ENCODE measurements at regions not wholly inside any gene's neighbourhood (a gene's known extent, or its start where the extent isn't known, plus 50 kb on each side); places are given as distances from the start of the nearest gene placed in this dataset.

DNA sequence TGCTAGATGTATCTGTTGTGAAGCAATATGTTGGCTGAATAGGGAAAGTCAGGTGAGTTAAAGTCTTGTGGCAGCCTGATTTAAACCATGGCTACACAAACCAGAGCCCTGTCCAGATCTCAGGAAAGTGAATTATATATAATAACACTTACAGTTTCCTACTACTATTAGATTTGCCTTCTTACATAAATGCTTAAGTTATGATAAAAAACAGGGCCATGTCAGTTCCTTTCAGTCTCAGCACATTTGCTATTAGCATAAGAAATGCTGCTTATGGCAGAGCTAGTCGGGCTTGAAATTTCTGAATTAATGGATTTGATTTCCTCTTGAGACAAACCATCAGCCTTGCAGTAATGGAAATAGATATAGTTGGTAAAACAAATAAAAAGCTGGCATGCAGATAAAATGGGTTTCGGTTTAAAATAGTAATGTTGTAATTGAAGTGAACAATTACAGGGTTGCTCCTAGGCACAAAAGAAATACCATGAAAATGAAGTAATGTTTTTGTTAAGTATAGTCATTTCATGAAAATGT is 664.2 kb upstream of the ZNF608 start:
- RAD21 ChIA-PET (ENCODE audit: unreplicated experiment) = interaction anchor here (0.8 to 2.6 kb wide), 4 partner anchors 474 to 662 kb away, joined by 3 to 10 read pairs (median 5); no protein-coding TSS in a partner anchor
- Histone ChIP-seq H3K9ac (ENCODE audit: control insufficient read depth, insufficient read depth, low read length) (0 out of 2 replicates have a peak overlapping the region, but pooled peaks have one; percentile 63), H3K9me3 (replicated peaks; ENCODE audit: control insufficient read depth, insufficient read depth, low read length) (peaks cover 7% of the 10 kb centered on the region; the same call in 2 of the 3 replicates), H3K4me1 (ENCODE audit: control insufficient read depth, insufficient read depth, low read length) (peaks cover 43% of the 10 kb centered on the region), H3K4me2 (ENCODE audit: control insufficient read depth, insufficient read depth) (peak overlapping the region; percentile 93), H3K79me2 (ENCODE audit: control insufficient read depth, insufficient read depth, low read length) (no peaks in the 10 kb centered on the region), H4K20me1 (ENCODE audit: control insufficient read depth, insufficient read depth) (no peaks in the 10 kb centered on the region), H3K36me3 (ENCODE audit: control insufficient read depth in 2 of 2, insufficient read depth in 2 of 2, low read length in 1 of 2) (no peaks in the 10 kb centered on the region), H3K4me3 (no peak overlapping the region; the same call in 1 of the 2 replicates), H2AFZ (ENCODE audit: control insufficient read depth, low read depth, low read length) (peak overlapping the region; percentile 37; the same call in 1 of the 2 replicates), H3K27ac (ENCODE audit: control insufficient read depth, insufficient read depth) (peak overlapping the region; percentile 88), H3K27me3 (replicated peaks in 1 of 2; ENCODE audit: control insufficient read depth in 2 of 2, insufficient read depth in 2 of 2, low read length in 1 of 2) (no peaks in the 10 kb centered on the region)
- intact Hi-C loops (cut with micrococcal nuclease; ENCODE audit: unreplicated experiment) = loop anchor here (5.0 to 10.0 kb wide), 4 partner anchors 153 to 756 kb away; no protein-coding TSS in a partner anchor
- BruUV-seq (replicated peaks) = no TSS peak
- SMC1A ChIA-PET (ENCODE audit: uncharacterized antibody, unreplicated experiment) = interaction anchor here (0.6 to 1.5 kb wide), 5 partner anchors 11 to 1739 kb away, joined by 3 read pairs; no protein-coding TSS in a partner anchor
- TF ChIP-seq MEF2B (IDR thresholded peaks at IDR 0.05; ENCODE audit: partially characterized antibody, poor library complexity, severe bottlenecking) (no peak), NR2F1 (conservative IDR thresholded peaks at IDR 0.05) (no peak), JUNB (IDR thresholded peaks at IDR 0.05) (peak; percentile 90), GABPA (IDR thresholded peaks at IDR 0.05; ENCODE audit: low read depth) (0 out of 2 replicates have a peak, but pooled peaks have one; percentile 22), YY1 (IDR thresholded peaks at IDR 0.05; ENCODE audit: low read depth, low read length) (no peak)
- TF ChIP-seq, protein P1, sequence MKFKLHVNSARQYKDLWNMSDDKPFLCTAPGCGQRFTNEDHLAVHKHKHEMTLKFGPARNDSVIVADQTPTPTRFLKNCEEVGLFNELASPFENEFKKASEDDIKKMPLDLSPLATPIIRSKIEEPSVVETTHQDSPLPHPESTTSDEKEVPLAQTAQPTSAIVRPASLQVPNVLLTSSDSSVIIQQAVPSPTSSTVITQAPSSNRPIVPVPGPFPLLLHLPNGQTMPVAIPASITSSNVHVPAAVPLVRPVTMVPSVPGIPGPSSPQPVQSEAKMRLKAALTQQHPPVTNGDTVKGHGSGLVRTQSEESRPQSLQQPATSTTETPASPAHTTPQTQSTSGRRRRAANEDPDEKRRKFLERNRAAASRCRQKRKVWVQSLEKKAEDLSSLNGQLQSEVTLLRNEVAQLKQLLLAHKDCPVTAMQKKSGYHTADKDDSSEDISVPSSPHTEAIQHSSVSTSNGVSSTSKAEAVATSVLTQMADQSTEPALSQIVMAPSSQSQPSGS (IDR thresholded peaks at IDR 0.05; ENCODE audit: low read length) = 0 out of 2 replicates have a peak, but pooled peaks have one; percentile 22
- POLR2A ChIA-PET = no interaction called here
- 69% methylated on average over 2 of the region's 2 CpGs for WGBS (ENCODE audit: insufficient coverage, insufficient replicate concordance, low lambda C conversion rate, missing lambda C conversion rate)
- FAIRE-seq (no peak), ATAC-seq (peak; percentile 19), DNase-seq (ENCODE audit: low read depth, low spot score) (no peak)
- in situ Hi-C loops (cut with MboI) = loop anchor here (10.0 kb wide), 1 partner anchor 476 kb away; no protein-coding TSS in a partner anchor
- CTCF ChIA-PET = interaction anchor here (1.2 kb wide), 1 partner anchor 10 kb away, joined by 3 read pairs; no protein-coding TSS in a partner anchor

All from GM12878 (cell line).